GM10248 (cell line): ENCODE measurements at regions not wholly inside any gene's neighbourhood (a gene's known extent, or its start where the extent isn't known, plus 50 kb on each side); places are given as distances from the start of the nearest gene placed in this dataset.

ENCODE experiments used
- CTCF ChIA-PET: fragments of 300-600 bp; sonication (Branson Sonifier 250); formaldehyde crosslinking; extraction: SDS; loops from one replicate; lab custom pipeline; 2021; ENCODE audit warnings: antibody characterized with exemption; lab: Yijun Ruan, JAX
- POLR2A ChIA-PET: fragments of 350-650 bp; sonication (Branson Sonifier 250); formaldehyde crosslinking; extraction: SDS; loops from one replicate; lab custom pipeline; 2020; ENCODE audit warnings: antibody characterized with exemption; lab: Yijun Ruan, JAX
- DNase-seq: peaks from one replicate; pipeline ENCODE4 v3.0.0; 2012; ENCODE audit errors: extremely low spot score
- CTCF ChIP-seq: IDR thresholded peaks from 2 replicates; pipeline ENCODE4 v1.5.1; 2012; ENCODE audit warnings: mild to moderate bottlenecking, low read depth; ENCODE audit errors: extremely low read depth, missing control alignments, control extremely low read depth

GRCh38 chr10:90192825-90193224, 491.4 kb downstream of the KIF20B start:
- TF ChIP-seq CTCF: no peak
- ChIA-PET CTCF (no interaction called here), POLR2A (no interaction called here)
- no peak for DNase-seq

GRCh38 chr10:90193240-90193985, 492.0 kb downstream of the KIF20B start:
- DNase-seq: no peak
- ChIA-PET CTCF (no interaction called here), POLR2A (no interaction called here)
- TF ChIP-seq CTCF: no peak

- no peak for TF ChIP-seq CTCF
- DNase-seq: no peak
- ChIA-PET CTCF (no interaction called here), POLR2A (no interaction called here)
These were observed 494.0 kb downstream of the KIF20B start for GRCh38 chr10:90195288-90195840.

- no peak for TF ChIP-seq CTCF
- CTCF ChIA-PET: interaction anchor here (0.9 to 1.2 kb wide), 2 partner anchors 15 kb away, joined by 3 to 4 read pairs; no protein-coding TSS in a partner anchor
- POLR2A ChIA-PET: no interaction called here
- no peak for DNase-seq
These were observed 496.4 kb downstream of the KIF20B start for GRCh38 chr10:90197766-90198165.

GRCh38 chr10:90199093-90199492, 497.7 kb downstream of the KIF20B start:
- DNase-seq: no peak
- ChIA-PET POLR2A (no interaction called here), CTCF (interaction anchor here (1.2 kb wide), 1 partner anchor 13 kb away, joined by 4 read pairs; no protein-coding TSS in a partner anchor)
- no peak for TF ChIP-seq CTCF

- ChIA-PET CTCF (no interaction called here), POLR2A (no interaction called here)
- DNase-seq: no peak
- no peak for TF ChIP-seq CTCF
These were observed 498.1 kb downstream of the KIF20B start for GRCh38 chr10:90199513-90199912.
